ENCODE measurements at regions not wholly inside any gene's neighbourhood (a gene's known extent, or its start where the extent isn't known, plus 50 kb on each side); places are given as distances from the start of the nearest gene placed in this dataset.

DNA sequence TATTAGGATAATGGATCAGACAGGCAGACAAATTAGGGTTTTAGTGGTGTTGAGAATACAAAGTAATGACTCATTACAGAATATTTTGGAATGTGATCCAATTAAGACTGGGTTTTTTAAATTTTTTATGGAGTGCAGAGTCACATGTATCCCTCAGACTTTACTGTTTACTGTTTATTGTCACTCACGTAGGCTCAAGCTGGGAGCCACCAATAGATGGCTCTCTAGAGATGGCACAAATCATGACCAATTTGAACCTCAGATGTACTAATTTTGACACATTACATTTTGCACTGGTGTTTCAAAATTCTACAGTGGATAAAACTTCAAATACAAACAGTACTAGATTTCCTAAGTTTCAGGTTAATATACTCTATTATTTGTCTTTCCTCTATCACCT is 53.6 kb upstream of the ANO3 start:
- H3K4me1 ChIP-seq: no peaks in the 10 kb centered on the region
- no peaks in the 10 kb centered on the region for H3K9me3 ChIP-seq
- ChIA-PET CTCF (interaction anchor here (1.6 kb wide), 1 partner anchor 296 kb away, joined by 6 read pairs; no protein-coding TSS in a partner anchor), POLR2A (no interaction called here)
- FAIRE-seq: no peak
- H3K27ac ChIP-seq: no peak overlapping the region
- H3K4me2 ChIP-seq: no peak overlapping the region
- no peak overlapping the region for H3K4me3 ChIP-seq
- TF ChIP-seq TFCP2L1 (CRISPR knock-in tag; IDR thresholded peaks at IDR 0.05) (no peak), EHF (CRISPR knock-in tag; IDR thresholded peaks at IDR 0.05) (no peak), ZC3H11A (IDR thresholded peaks at IDR 0.05) (no peak), MAZ (IDR thresholded peaks at IDR 0.05; ENCODE audit: borderline replicate concordance, low read depth, low read length) (no peak), KDM1A (IDR thresholded peaks at IDR 0.05; ENCODE audit: low read depth) (no peak), RARB (CRISPR knock-in tag; IDR thresholded peaks at IDR 0.05) (no peak)
- TF ChIP-seq, protein P1, sequence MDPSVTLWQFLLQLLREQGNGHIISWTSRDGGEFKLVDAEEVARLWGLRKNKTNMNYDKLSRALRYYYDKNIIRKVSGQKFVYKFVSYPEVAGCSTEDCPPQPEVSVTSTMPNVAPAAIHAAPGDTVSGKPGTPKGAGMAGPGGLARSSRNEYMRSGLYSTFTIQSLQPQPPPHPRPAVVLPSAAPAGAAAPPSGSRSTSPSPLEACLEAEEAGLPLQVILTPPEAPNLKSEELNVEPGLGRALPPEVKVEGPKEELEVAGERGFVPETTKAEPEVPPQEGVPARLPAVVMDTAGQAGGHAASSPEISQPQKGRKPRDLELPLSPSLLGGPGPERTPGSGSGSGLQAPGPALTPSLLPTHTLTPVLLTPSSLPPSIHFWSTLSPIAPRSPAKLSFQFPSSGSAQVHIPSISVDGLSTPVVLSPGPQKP (IDR thresholded peaks at IDR 0.05; ENCODE audit: low read depth, low read length): no peak
- TF ChIP-seq, protein P2, sequence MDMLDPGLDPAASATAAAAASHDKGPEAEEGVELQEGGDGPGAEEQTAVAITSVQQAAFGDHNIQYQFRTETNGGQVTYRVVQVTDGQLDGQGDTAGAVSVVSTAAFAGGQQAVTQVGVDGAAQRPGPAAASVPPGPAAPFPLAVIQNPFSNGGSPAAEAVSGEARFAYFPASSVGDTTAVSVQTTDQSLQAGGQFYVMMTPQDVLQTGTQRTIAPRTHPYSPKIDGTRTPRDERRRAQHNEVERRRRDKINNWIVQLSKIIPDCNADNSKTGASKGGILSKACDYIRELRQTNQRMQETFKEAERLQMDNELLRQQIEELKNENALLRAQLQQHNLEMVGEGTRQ (IDR thresholded peaks at IDR 0.05): no peak
- 11% methylated on average over 1 of the region's 1 CpG for WGBS (ENCODE audit: missing lambda C conversion rate)
- no peak for DNase-seq (ENCODE audit: low read depth in 1 of 2, low spot score in 1 of 2)
- ATAC-seq: no peak

Measured in A549 (cell line).